ENCODE measurements at regions not wholly inside any gene's neighbourhood (a gene's known extent, or its start where the extent isn't known, plus 50 kb on each side); places are given as distances from the start of the nearest gene placed in this dataset.

DNA sequence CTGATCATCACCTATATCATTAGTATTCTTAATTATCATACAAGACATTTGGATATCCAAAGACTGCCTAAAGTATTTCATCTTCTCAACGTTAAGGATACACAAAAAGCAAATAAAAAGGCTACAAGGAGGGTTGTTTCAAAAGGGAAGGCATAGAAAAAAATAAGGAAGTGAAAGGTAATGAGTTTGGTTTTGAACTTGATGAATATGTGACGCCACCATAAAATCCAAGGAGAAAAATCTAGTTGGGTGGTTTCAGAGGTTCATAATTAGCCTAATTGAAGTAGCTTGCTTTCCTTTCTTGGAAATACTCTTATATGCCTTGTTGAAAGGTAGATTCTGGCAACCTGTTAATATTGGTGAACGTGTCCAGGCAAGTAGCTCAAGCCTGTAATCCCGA, 96.1 kb upstream of the SGCD start:
- no peak for TF ChIP-seq EZH2phosphoT487 (IDR thresholded peaks at IDR 0.05; ENCODE audit: borderline replicate concordance, low read depth, low read length)
- TF ChIP-seq, protein P1, sequence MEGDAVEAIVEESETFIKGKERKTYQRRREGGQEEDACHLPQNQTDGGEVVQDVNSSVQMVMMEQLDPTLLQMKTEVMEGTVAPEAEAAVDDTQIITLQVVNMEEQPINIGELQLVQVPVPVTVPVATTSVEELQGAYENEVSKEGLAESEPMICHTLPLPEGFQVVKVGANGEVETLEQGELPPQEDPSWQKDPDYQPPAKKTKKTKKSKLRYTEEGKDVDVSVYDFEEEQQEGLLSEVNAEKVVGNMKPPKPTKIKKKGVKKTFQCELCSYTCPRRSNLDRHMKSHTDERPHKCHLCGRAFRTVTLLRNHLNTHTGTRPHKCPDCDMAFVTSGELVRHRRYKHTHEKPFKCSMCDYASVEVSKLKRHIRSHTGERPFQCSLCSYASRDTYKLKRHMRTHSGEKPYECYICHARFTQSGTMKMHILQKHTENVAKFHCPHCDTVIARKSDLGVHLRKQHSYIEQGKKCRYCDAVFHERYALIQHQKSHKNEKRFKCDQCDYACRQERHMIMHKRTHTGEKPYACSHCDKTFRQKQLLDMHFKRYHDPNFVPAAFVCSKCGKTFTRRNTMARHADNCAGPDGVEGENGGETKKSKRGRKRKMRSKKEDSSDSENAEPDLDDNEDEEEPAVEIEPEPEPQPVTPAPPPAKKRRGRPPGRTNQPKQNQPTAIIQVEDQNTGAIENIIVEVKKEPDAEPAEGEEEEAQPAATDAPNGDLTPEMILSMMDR (conservative IDR thresholded peaks at IDR 0.05; ENCODE audit: low read length) = no peak
